ENCODE measurements at regions not wholly inside any gene's neighbourhood (a gene's known extent, or its start where the extent isn't known, plus 50 kb on each side); places are given as distances from the start of the nearest gene placed in this dataset.

DNA sequence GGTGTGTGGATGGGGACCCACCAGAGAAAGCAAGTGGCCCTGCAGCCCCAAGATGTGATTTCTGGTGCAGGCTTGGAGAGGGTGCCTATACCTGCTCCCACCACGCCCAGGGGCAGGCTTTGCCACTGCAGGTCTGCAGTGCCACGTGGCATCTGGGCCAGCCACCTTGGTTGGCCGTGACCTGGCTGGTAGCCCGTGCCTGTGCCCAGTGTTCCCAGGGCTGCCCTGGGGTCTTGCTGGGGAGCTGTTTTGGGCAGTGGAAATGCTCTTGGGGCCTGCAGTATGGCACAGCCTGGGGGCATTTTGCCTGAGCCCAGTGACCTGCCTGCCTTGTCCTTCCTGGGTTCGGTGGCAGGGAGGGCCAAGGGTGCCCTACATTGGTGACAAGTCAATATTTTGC lies 203.4 kb downstream of the UBE3A start:
- DNase-seq (no peak), ATAC-seq (no peak)
- H3K27me3 ChIP-seq (ENCODE audit: low read length) = no peaks in the 10 kb centered on the region
- H3K36me3 ChIP-seq (ENCODE audit: low read depth, low read length) = no peaks in the 10 kb centered on the region
- H3K4me2 ChIP-seq (ENCODE audit: low read length) = no peak overlapping the region
- POLR2A ChIA-PET (ENCODE audit: unreplicated experiment) = no interaction called here
- peaks cover 4% of the 10 kb centered on the region; the same call in 1 of the 2 replicates for H3K9me3 ChIP-seq (ENCODE audit: low read length)
- H3F3A ChIP-seq (ENCODE audit: low read length, unreplicated experiment) = no peaks in the 10 kb centered on the region
- intact Hi-C loops (cut with micrococcal nuclease) = no loop called here
- H3K27ac ChIP-seq (ENCODE audit: low read length) = no peak overlapping the region
- H3K79me2 ChIP-seq (ENCODE audit: low read length) = no peaks in the 10 kb centered on the region
- BruUV-seq (replicated peaks) = no TSS peak
- no peak overlapping the region for H3K9ac ChIP-seq (ENCODE audit: low read length)
- H4K20me1 ChIP-seq (ENCODE audit: low read length) = no peaks in the 10 kb centered on the region
- TF ChIP-seq, protein P1, sequence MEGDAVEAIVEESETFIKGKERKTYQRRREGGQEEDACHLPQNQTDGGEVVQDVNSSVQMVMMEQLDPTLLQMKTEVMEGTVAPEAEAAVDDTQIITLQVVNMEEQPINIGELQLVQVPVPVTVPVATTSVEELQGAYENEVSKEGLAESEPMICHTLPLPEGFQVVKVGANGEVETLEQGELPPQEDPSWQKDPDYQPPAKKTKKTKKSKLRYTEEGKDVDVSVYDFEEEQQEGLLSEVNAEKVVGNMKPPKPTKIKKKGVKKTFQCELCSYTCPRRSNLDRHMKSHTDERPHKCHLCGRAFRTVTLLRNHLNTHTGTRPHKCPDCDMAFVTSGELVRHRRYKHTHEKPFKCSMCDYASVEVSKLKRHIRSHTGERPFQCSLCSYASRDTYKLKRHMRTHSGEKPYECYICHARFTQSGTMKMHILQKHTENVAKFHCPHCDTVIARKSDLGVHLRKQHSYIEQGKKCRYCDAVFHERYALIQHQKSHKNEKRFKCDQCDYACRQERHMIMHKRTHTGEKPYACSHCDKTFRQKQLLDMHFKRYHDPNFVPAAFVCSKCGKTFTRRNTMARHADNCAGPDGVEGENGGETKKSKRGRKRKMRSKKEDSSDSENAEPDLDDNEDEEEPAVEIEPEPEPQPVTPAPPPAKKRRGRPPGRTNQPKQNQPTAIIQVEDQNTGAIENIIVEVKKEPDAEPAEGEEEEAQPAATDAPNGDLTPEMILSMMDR (conservative IDR thresholded peaks at IDR 0.05; ENCODE audit: low read depth, low read length) = no peak
- TF ChIP-seq EZH2phosphoT487 (IDR thresholded peaks at IDR 0.05; ENCODE audit: borderline replicate concordance, low read length) (no peak), EZH2 (IDR thresholded peaks at IDR 0.05; ENCODE audit: low read length, unreplicated experiment) (no peak)
- no peaks in the 10 kb centered on the region for H3K4me1 ChIP-seq (ENCODE audit: insufficient read depth, low read length)
- no peak overlapping the region for H2AFZ ChIP-seq (ENCODE audit: low read length)
- H3K9me2 ChIP-seq (replicated peaks; ENCODE audit: low read length) = no peaks in the 10 kb centered on the region
- CTCF ChIA-PET = no interaction called here
- no peak overlapping the region for H3K4me3 ChIP-seq (ENCODE audit: low read length)

DNA sequence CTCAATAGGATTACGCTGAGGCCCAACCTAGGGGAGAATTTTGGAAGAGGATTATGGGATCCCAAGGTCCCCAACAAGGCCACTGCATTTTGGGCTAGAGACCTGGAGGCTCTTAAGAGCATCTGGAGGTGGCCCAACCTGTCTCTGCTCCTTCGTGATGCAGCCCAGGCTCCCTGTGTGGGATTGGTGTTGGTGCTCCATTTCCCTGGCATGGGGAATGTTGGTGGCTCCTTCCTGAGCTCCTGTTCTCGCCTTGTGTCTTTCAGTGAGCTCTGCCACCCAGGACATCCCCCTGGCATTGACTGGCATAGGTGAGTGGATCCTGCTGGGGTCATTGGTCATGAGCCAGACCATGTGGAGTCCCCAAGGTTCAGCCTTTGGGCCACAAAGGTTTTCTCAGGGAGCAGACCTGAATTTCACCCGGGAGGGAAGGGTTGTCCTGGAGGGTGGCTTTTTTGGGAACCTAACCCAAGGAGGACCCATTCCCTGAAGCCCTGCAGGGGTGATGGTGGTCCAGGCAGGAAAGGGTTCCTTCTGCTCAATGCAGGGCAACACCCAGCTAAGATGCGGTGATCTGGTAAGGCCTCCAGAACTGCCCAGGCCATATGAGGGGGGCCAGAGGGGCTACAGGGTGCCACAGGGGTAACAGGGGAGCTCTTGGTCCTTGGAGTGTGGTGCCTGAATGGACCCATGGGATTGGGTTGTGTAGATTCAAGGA lies 202.5 kb downstream of the UBE3A start:
- Histone ChIP-seq H3K4me2 (ENCODE audit: low read length) (no peak overlapping the region), H4K20me1 (ENCODE audit: low read length) (no peaks in the 10 kb centered on the region), H3K36me3 (ENCODE audit: low read depth, low read length) (no peaks in the 10 kb centered on the region), H3K4me3 (ENCODE audit: low read length) (no peak overlapping the region), H3K79me2 (ENCODE audit: low read length) (no peaks in the 10 kb centered on the region), H3K27me3 (ENCODE audit: low read length) (no peaks in the 10 kb centered on the region), H3K4me1 (ENCODE audit: insufficient read depth, low read length) (no peaks in the 10 kb centered on the region), H2AFZ (ENCODE audit: low read length) (no peak overlapping the region), H3K27ac (ENCODE audit: low read length) (no peak overlapping the region), H3K9ac (ENCODE audit: low read length) (no peak overlapping the region), H3K9me3 (ENCODE audit: low read length) (peaks cover 4% of the 10 kb centered on the region; the same call in 1 of the 2 replicates), H3K9me2 (replicated peaks; ENCODE audit: low read length) (no peaks in the 10 kb centered on the region), H3F3A (ENCODE audit: low read length, unreplicated experiment) (no peaks in the 10 kb centered on the region)
- TF ChIP-seq EZH2 (IDR thresholded peaks at IDR 0.05; ENCODE audit: low read length, unreplicated experiment) (no peak), EZH2phosphoT487 (IDR thresholded peaks at IDR 0.05; ENCODE audit: borderline replicate concordance, low read length) (no peak)
- TF ChIP-seq, protein P1 (conservative IDR thresholded peaks at IDR 0.05; ENCODE audit: low read depth, low read length) = no peak
- POLR2A ChIA-PET (ENCODE audit: unreplicated experiment) = no interaction called here
- no TSS peak for BruUV-seq (replicated peaks)
- intact Hi-C loops (cut with micrococcal nuclease) = no loop called here
- no peak for ATAC-seq
- DNase-seq = no peak
- CTCF ChIA-PET = no interaction called here

GRCh38 chr15:25236861-25237155 lies 202.0 kb downstream of the UBE3A start:
- POLR2A ChIA-PET (ENCODE audit: unreplicated experiment) = no interaction called here
- peaks cover 4% of the 10 kb centered on the region; the same call in 1 of the 2 replicates for H3K9me3 ChIP-seq (ENCODE audit: low read length)
- no peak for DNase-seq

More at GRCh38 chr15:25236861-25237155, 202.0 kb downstream of the UBE3A start:
- TF ChIP-seq EZH2 (IDR thresholded peaks at IDR 0.05; ENCODE audit: low read length, unreplicated experiment) = no peak
- no peak for TF ChIP-seq EZH2phosphoT487 (IDR thresholded peaks at IDR 0.05; ENCODE audit: borderline replicate concordance, low read length)
- TF ChIP-seq, protein P1 (conservative IDR thresholded peaks at IDR 0.05; ENCODE audit: low read depth, low read length) = no peak
- H3K4me1 ChIP-seq (ENCODE audit: insufficient read depth, low read length) = no peaks in the 10 kb centered on the region
- H3K36me3 ChIP-seq (ENCODE audit: low read depth, low read length) = no peaks in the 10 kb centered on the region
- no peak overlapping the region for H3K4me2 ChIP-seq (ENCODE audit: low read length)
- H3K27me3 ChIP-seq (ENCODE audit: low read length) = no peaks in the 10 kb centered on the region
- ATAC-seq = no peak
- H3K27ac ChIP-seq (ENCODE audit: low read length) = no peak overlapping the region
- H3K4me3 ChIP-seq (ENCODE audit: low read length) = no peak overlapping the region
- H2AFZ ChIP-seq (ENCODE audit: low read length) = no peak overlapping the region
- H4K20me1 ChIP-seq (ENCODE audit: low read length) = no peaks in the 10 kb centered on the region
- H3F3A ChIP-seq (ENCODE audit: low read length, unreplicated experiment) = no peaks in the 10 kb centered on the region
- no TSS peak for BruUV-seq (replicated peaks)
- CTCF ChIA-PET = no interaction called here
- H3K79me2 ChIP-seq (ENCODE audit: low read length) = no peaks in the 10 kb centered on the region
- intact Hi-C loops (cut with micrococcal nuclease) = no loop called here
- no peaks in the 10 kb centered on the region for H3K9me2 ChIP-seq (replicated peaks; ENCODE audit: low read length)
- no peak overlapping the region for H3K9ac ChIP-seq (ENCODE audit: low read length)

All from PC-3 (cell line).